ENCODE measurements at regions not wholly inside any gene's neighbourhood (a gene's known extent, or its start where the extent isn't known, plus 50 kb on each side); places are given as distances from the start of the nearest gene placed in this dataset.
"Not testable (repeated sequence)": the region's sequence is repeated elsewhere in the genome, so short reads cannot be mapped to it uniquely, and the experiment has no call there.

GRCh38 chr5:10921160-10921559, 160.1 kb upstream of the DAP start:
- DNase-seq (ENCODE audit: low read depth in 3 of 3): no peak

- no peak for DNase-seq (ENCODE audit: low read depth in 3 of 3)
Observed at GRCh38 chr5:10920400-10920799, 159.4 kb upstream of the DAP start.

GRCh38 chr5:10914741-10915480, 153.9 kb upstream of the DAP start:
- no peak for DNase-seq (ENCODE audit: low read depth in 3 of 3)

- DNase-seq (ENCODE audit: low read depth in 3 of 3): no peak
Observed at GRCh38 chr5:10913841-10914240, 152.8 kb upstream of the DAP start.

GRCh38 chr5:10913181-10913810, 152.3 kb upstream of the DAP start:
- no peak for DNase-seq (ENCODE audit: low read depth in 3 of 3)

GRCh38 chr5:10912435-10912834, 151.4 kb upstream of the DAP start:
- no peak for DNase-seq (ENCODE audit: low read depth in 3 of 3)

- DNase-seq (ENCODE audit: low read depth in 3 of 3): no peak
Observed at GRCh38 chr5:10910261-10910660, 149.2 kb upstream of the DAP start.

GRCh38 chr5:10904862-10905432, 143.9 kb upstream of the DAP start:
- DNase-seq (ENCODE audit: low read depth in 3 of 3): no peak

GRCh38 chr5:10903786-10904560, 142.9 kb upstream of the DAP start:
- no peak for DNase-seq (ENCODE audit: low read depth in 3 of 3)

- no peak for DNase-seq (ENCODE audit: low read depth in 3 of 3)
Observed at GRCh38 chr5:10902145-10902544, 141.1 kb upstream of the DAP start.

GRCh38 chr5:10898514-10898913, 137.5 kb upstream of the DAP start:
- no peak for DNase-seq (ENCODE audit: low read depth in 3 of 3)

GRCh38 chr5:10896016-10896415, 135.0 kb upstream of the DAP start:
- no peak for DNase-seq (ENCODE audit: low read depth in 3 of 3)

GRCh38 chr5:10894445-10895054, 133.5 kb upstream of the DAP start:
- no peak for DNase-seq (ENCODE audit: low read depth in 3 of 3)

GRCh38 chr5:10892911-10893215, 131.8 kb upstream of the DAP start:
- no peak for DNase-seq (ENCODE audit: low read depth in 3 of 3)

GRCh38 chr5:10892147-10892910, 131.3 kb upstream of the DAP start:
- no peak for DNase-seq (ENCODE audit: low read depth in 3 of 3)

- no peak for DNase-seq (ENCODE audit: low read depth in 3 of 3)
Observed at GRCh38 chr5:10891193-10891592, 130.2 kb upstream of the DAP start.

- no peak for DNase-seq (ENCODE audit: low read depth in 3 of 3)
Observed at GRCh38 chr5:10886497-10886896, 125.5 kb upstream of the DAP start.

GRCh38 chr5:10885026-10885425, 124.0 kb upstream of the DAP start:
- no peak for DNase-seq (ENCODE audit: low read depth in 3 of 3)

GRCh38 chr5:10883945-10884344, 122.9 kb upstream of the DAP start:
- DNase-seq (ENCODE audit: low read depth in 3 of 3): not testable (repeated sequence)

- DNase-seq (ENCODE audit: low read depth in 3 of 3): no peak
Observed at GRCh38 chr5:10880934-10881333, 119.9 kb upstream of the DAP start.

- DNase-seq (ENCODE audit: low read depth in 3 of 3): not testable (repeated sequence)
Observed at GRCh38 chr5:10876996-10877395, 116.0 kb upstream of the DAP start.

All from stimulated activated CD4-positive, alpha-beta T cell treated with anti-CD3 and anti-CD28 coated beads, TNF-alpha, amount 100 ng/mL, for 4 hours (primary cell).